Nephron progenitor cell (in vitro differentiated cells): ENCODE measurements at regions not wholly inside any gene's neighbourhood (a gene's known extent, or its start where the extent isn't known, plus 50 kb on each side); places are given as distances from the start of the nearest gene placed in this dataset.

Source experiments
- DNase-seq: peaks from one replicate; pipeline ENCODE4 v3.0.0; 2021
- H3K27ac Mint-ChIP-seq: 2 replicates; pipeline ENCODE4 v1.8.0; 2021; ENCODE audit warnings: mild to moderate bottlenecking, moderate library complexity, mixed read lengths
- H3K27me3 Mint-ChIP-seq: 2 replicates; pipeline ENCODE4 v1.8.0; 2021; ENCODE audit warnings: mild to moderate bottlenecking, low read depth, mixed read lengths; ENCODE audit not compliant: poor library complexity
- H3K36me3 Mint-ChIP-seq: 2 replicates; pipeline ENCODE4 v1.8.0; 2021; ENCODE audit warnings: low read depth, mixed read lengths
- H3K4me1 Mint-ChIP-seq: 2 replicates; pipeline ENCODE4 v1.8.0; 2021; ENCODE audit warnings: mixed read lengths
- H3K4me3 Mint-ChIP-seq: 2 replicates; pipeline ENCODE4 v1.8.0; 2021; ENCODE audit warnings: mild to moderate bottlenecking, moderate library complexity, mixed read lengths
- H3K9me3 Mint-ChIP-seq: 2 replicates; pipeline ENCODE4 v1.8.0; 2021; ENCODE audit warnings: mild to moderate bottlenecking, moderate library complexity, mixed read lengths
- CTCF ChIP-seq: fragments of 200-600 bp; sonication (generic); IDR thresholded peaks from 2 replicates; pipeline ENCODE4 v1.5.0; 2021; ENCODE audit warnings: antibody characterized with exemption

GRCh38 chr1:68675336-68675735, 178.5 kb upstream of the DEPDC1 start:
- Mint-ChIP-seq H3K36me3 (no peaks in the 10 kb centered on the region), H3K4me1 (no peaks in the 10 kb centered on the region), H3K4me3 (no peak overlapping the region), H3K27ac (no peak overlapping the region), H3K9me3 (no peaks in the 10 kb centered on the region), H3K27me3 (peaks cover 4% of the 10 kb centered on the region)
- no peak for DNase-seq
- no peak for TF ChIP-seq CTCF

GRCh38 chr1:68677684-68678351, 180.9 kb upstream of the DEPDC1 start:
- no peak for TF ChIP-seq CTCF

GRCh38 chr1:68696221-68696620, 199.3 kb upstream of the DEPDC1 start:
- Mint-ChIP-seq H3K4me3 (no peak overlapping the region), H3K9me3 (no peaks in the 10 kb centered on the region), H3K27me3 (no peaks in the 10 kb centered on the region), H3K4me1 (no peaks in the 10 kb centered on the region), H3K36me3 (no peaks in the 10 kb centered on the region), H3K27ac (no peak overlapping the region)
- no peak for DNase-seq
- no peak for TF ChIP-seq CTCF

More at GRCh38 chr1:68677684-68678351, 180.9 kb upstream of the DEPDC1 start:
- no peaks in the 10 kb centered on the region for H3K27me3 Mint-ChIP-seq
- no peak overlapping the region for H3K27ac Mint-ChIP-seq
- no peak for DNase-seq
- no peaks in the 10 kb centered on the region for H3K36me3 Mint-ChIP-seq
- H3K4me1 Mint-ChIP-seq, result no peaks in the 10 kb centered on the region
- peaks cover 2% of the 10 kb centered on the region for H3K9me3 Mint-ChIP-seq
- no peak overlapping the region for H3K4me3 Mint-ChIP-seq

GRCh38 chr1:68703921-68704354, 207.1 kb upstream of the DEPDC1 start:
- DNase-seq, result no peak
- H3K36me3 Mint-ChIP-seq, result no peaks in the 10 kb centered on the region
- peaks cover 1% of the 10 kb centered on the region for H3K9me3 Mint-ChIP-seq
- TF ChIP-seq CTCF, result no peak
- no peak overlapping the region for H3K4me3 Mint-ChIP-seq
- no peaks in the 10 kb centered on the region for H3K4me1 Mint-ChIP-seq
- no peak overlapping the region for H3K27ac Mint-ChIP-seq
- H3K27me3 Mint-ChIP-seq, result peaks cover 8% of the 10 kb centered on the region

GRCh38 chr1:68704800-68705443, 208.0 kb upstream of the DEPDC1 start:
- Mint-ChIP-seq H3K27ac (no peak overlapping the region), H3K27me3 (peaks cover 8% of the 10 kb centered on the region), H3K4me1 (no peaks in the 10 kb centered on the region), H3K4me3 (no peak overlapping the region), H3K36me3 (no peaks in the 10 kb centered on the region), H3K9me3 (peaks cover 8% of the 10 kb centered on the region)
- no peak for DNase-seq
- no peak for TF ChIP-seq CTCF

GRCh38 chr1:68705466-68705865, 208.6 kb upstream of the DEPDC1 start:
- Mint-ChIP-seq H3K4me3 (no peak overlapping the region), H3K4me1 (no peaks in the 10 kb centered on the region), H3K9me3 (peaks cover 10% of the 10 kb centered on the region), H3K27ac (no peak overlapping the region), H3K36me3 (no peaks in the 10 kb centered on the region), H3K27me3 (peaks cover 8% of the 10 kb centered on the region)
- no peak for DNase-seq
- no peak for TF ChIP-seq CTCF
